ENCODE measurements at regions not wholly inside any gene's neighbourhood (a gene's known extent, or its start where the extent isn't known, plus 50 kb on each side); places are given as distances from the start of the nearest gene placed in this dataset.

GRCh38 chr13:86201477-86201876, 402.3 kb upstream of the SLITRK6 start:
- Mint-ChIP-seq H3K27ac (ENCODE audit: unreplicated experiment) (no peak overlapping the region), H3K27me3 (ENCODE audit: unreplicated experiment) (no peaks in the 10 kb centered on the region), H3K9me3 (ENCODE audit: unreplicated experiment) (no peaks in the 10 kb centered on the region), H3K4me1 (ENCODE audit: unreplicated experiment) (no peaks in the 10 kb centered on the region), H3K36me3 (ENCODE audit: unreplicated experiment) (no peaks in the 10 kb centered on the region), H3K4me3 (ENCODE audit: unreplicated experiment) (no peak overlapping the region)
- no peak for DNase-seq (ENCODE audit: extremely low spot score, unreplicated experiment)
- TF ChIP-seq, protein P1, sequence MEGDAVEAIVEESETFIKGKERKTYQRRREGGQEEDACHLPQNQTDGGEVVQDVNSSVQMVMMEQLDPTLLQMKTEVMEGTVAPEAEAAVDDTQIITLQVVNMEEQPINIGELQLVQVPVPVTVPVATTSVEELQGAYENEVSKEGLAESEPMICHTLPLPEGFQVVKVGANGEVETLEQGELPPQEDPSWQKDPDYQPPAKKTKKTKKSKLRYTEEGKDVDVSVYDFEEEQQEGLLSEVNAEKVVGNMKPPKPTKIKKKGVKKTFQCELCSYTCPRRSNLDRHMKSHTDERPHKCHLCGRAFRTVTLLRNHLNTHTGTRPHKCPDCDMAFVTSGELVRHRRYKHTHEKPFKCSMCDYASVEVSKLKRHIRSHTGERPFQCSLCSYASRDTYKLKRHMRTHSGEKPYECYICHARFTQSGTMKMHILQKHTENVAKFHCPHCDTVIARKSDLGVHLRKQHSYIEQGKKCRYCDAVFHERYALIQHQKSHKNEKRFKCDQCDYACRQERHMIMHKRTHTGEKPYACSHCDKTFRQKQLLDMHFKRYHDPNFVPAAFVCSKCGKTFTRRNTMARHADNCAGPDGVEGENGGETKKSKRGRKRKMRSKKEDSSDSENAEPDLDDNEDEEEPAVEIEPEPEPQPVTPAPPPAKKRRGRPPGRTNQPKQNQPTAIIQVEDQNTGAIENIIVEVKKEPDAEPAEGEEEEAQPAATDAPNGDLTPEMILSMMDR (IDR thresholded peaks at IDR 0.05): no peak

DNA sequence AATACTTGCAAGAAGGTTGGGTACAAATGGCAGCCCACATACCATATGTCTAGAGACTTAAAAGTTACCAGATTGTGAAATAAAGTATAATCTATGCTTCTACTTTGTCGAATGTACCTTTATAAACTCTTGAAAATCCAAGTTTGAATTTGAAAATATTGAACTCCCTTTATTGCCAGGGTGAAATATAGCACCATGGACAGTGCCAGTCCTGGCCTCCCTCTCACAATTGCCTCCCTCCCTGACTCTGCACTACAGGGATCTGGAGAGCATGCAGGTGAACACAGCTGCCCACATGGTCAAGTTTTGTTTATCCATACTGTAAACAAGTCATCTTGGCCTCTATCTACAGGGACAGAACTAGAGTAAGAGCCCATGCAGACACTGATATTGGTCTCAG, 394.1 kb upstream of the SLITRK6 start:
- Mint-ChIP-seq H3K4me1 (ENCODE audit: unreplicated experiment) (no peaks in the 10 kb centered on the region), H3K36me3 (ENCODE audit: unreplicated experiment) (no peaks in the 10 kb centered on the region), H3K9me3 (ENCODE audit: unreplicated experiment) (no peaks in the 10 kb centered on the region), H3K27me3 (ENCODE audit: unreplicated experiment) (no peaks in the 10 kb centered on the region), H3K4me3 (ENCODE audit: unreplicated experiment) (no peak overlapping the region), H3K27ac (ENCODE audit: unreplicated experiment) (no peak overlapping the region)
- no peak for DNase-seq (ENCODE audit: extremely low spot score, unreplicated experiment)
- TF ChIP-seq, protein P1 (IDR thresholded peaks at IDR 0.05): no peak

DNA sequence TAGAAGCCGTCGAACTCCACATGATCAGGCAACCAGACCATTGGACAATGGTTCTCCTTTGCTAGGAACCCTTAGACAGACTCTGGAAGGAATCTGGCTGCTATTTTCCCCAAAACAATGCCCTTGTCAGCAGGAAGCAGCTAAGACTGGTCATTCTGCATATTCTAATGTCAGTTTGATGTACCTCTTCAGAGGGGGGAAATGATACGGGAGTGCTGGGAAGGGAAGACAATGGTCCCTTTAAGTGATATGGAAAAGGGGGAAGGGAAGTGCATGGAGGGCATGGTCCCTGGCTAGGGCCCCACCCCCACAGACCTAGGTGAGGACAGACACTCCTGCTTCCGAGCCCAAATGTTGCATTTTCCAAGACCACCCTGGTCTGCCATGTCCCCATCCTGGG, 389.0 kb upstream of the SLITRK6 start:
- no peaks in the 10 kb centered on the region for H3K4me1 Mint-ChIP-seq (ENCODE audit: unreplicated experiment)
- H3K4me3 Mint-ChIP-seq (ENCODE audit: unreplicated experiment): no peak overlapping the region
- H3K27ac Mint-ChIP-seq (ENCODE audit: unreplicated experiment): no peak overlapping the region
- H3K27me3 Mint-ChIP-seq (ENCODE audit: unreplicated experiment): no peaks in the 10 kb centered on the region
- no peaks in the 10 kb centered on the region for H3K9me3 Mint-ChIP-seq (ENCODE audit: unreplicated experiment)
- H3K36me3 Mint-ChIP-seq (ENCODE audit: unreplicated experiment): no peaks in the 10 kb centered on the region
- no peak for DNase-seq (ENCODE audit: extremely low spot score, unreplicated experiment)
- TF ChIP-seq, protein P1 (IDR thresholded peaks at IDR 0.05): no peak

DNA sequence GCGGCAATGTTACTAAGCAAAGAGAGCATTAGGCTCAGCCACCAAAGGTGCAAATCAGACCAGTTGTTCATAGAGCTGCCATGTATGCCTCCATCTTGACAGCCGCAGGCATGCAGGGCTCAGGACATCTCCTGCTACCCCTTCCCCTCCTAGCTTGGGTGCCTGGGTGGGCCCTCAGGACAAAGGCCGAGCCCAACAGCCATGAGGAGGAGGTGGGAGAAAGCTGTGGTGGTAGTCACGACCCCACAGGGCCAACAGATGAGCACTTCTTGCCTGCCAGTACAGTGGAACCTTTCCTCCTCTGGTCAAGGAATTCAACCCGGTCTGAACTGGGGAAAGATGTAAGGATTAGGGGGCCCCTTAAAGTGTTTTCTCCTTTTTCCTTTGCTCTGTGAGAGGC, 386.4 kb upstream of the SLITRK6 start:
- H3K4me3 Mint-ChIP-seq (ENCODE audit: unreplicated experiment): no peak overlapping the region

GRCh38 chr13:86185107-86185506, 385.9 kb upstream of the SLITRK6 start:
- no peaks in the 10 kb centered on the region for H3K36me3 Mint-ChIP-seq (ENCODE audit: unreplicated experiment)
- DNase-seq (ENCODE audit: extremely low spot score, unreplicated experiment): peak; percentile 64
- no peaks in the 10 kb centered on the region for H3K4me1 Mint-ChIP-seq (ENCODE audit: unreplicated experiment)
- H3K27ac Mint-ChIP-seq (ENCODE audit: unreplicated experiment): no peak overlapping the region
- TF ChIP-seq, protein P1 (IDR thresholded peaks at IDR 0.05): no peak
- H3K4me3 Mint-ChIP-seq (ENCODE audit: unreplicated experiment): no peak overlapping the region
- H3K27me3 Mint-ChIP-seq (ENCODE audit: unreplicated experiment): peaks cover 3% of the 10 kb centered on the region
- no peaks in the 10 kb centered on the region for H3K9me3 Mint-ChIP-seq (ENCODE audit: unreplicated experiment)

More for the DNA sequence above, 386.4 kb upstream of the SLITRK6 start:
- TF ChIP-seq, protein P1 (IDR thresholded peaks at IDR 0.05): no peak
- H3K36me3 Mint-ChIP-seq (ENCODE audit: unreplicated experiment): no peaks in the 10 kb centered on the region
- H3K4me1 Mint-ChIP-seq (ENCODE audit: unreplicated experiment): no peaks in the 10 kb centered on the region
- no peak overlapping the region for H3K27ac Mint-ChIP-seq (ENCODE audit: unreplicated experiment)
- peak; percentile 57 for DNase-seq (ENCODE audit: extremely low spot score, unreplicated experiment)
- peaks cover 3% of the 10 kb centered on the region for H3K27me3 Mint-ChIP-seq (ENCODE audit: unreplicated experiment)
- no peaks in the 10 kb centered on the region for H3K9me3 Mint-ChIP-seq (ENCODE audit: unreplicated experiment)

Data from osteocyte (in vitro differentiated cells).